T-helper 9 cell (primary cell): ENCODE measurements at regions not wholly inside any gene's neighbourhood (a gene's known extent, or its start where the extent isn't known, plus 50 kb on each side); places are given as distances from the start of the nearest gene placed in this dataset.
"Not testable (repeated sequence)": the region's sequence is repeated elsewhere in the genome, so short reads cannot be mapped to it uniquely, and the experiment has no call there.

Experiments
- DNase-seq: peaks from one replicate; pipeline ENCODE4 v3.0.0-alpha.2; 2020

GRCh38 chr10:124210263-124210662 is 116.9 kb upstream of the CHST15 start:
- no peak for DNase-seq

GRCh38 chr10:124207391-124207790 is 114.0 kb upstream of the CHST15 start:
- no peak for DNase-seq

- DNase-seq = no peak
These were observed 113.2 kb upstream of the CHST15 start for GRCh38 chr10:124206616-124207015.

GRCh38 chr10:124205432-124205831 is 112.0 kb upstream of the CHST15 start:
- DNase-seq = no peak

- no peak for DNase-seq
These were observed 111.3 kb upstream of the CHST15 start for GRCh38 chr10:124204726-124205125.

GRCh38 chr10:124200011-124200410 is 106.6 kb upstream of the CHST15 start:
- DNase-seq = no peak

- DNase-seq = no peak
These were observed 105.5 kb upstream of the CHST15 start for GRCh38 chr10:124198871-124199270.

GRCh38 chr10:124198125-124198501 is 104.7 kb upstream of the CHST15 start:
- no peak for DNase-seq

- DNase-seq = no peak
These were observed 104.2 kb upstream of the CHST15 start for GRCh38 chr10:124197371-124198124.

GRCh38 chr10:124196659-124197058 is 103.3 kb upstream of the CHST15 start:
- DNase-seq = no peak

- no peak for DNase-seq
These were observed 100.9 kb upstream of the CHST15 start for GRCh38 chr10:124194199-124194824.

GRCh38 chr10:124193309-124193696 is 99.9 kb upstream of the CHST15 start:
- DNase-seq = no peak

GRCh38 chr10:124192664-124193308 is 99.4 kb upstream of the CHST15 start:
- DNase-seq = not testable (repeated sequence)

- DNase-seq = not testable (repeated sequence)
These were observed 97.1 kb upstream of the CHST15 start for GRCh38 chr10:124190476-124190875.

- DNase-seq = no peak
These were observed 93.6 kb upstream of the CHST15 start for GRCh38 chr10:124186956-124187355.

- no peak for DNase-seq
These were observed 91.7 kb upstream of the CHST15 start for GRCh38 chr10:124185084-124185483.

GRCh38 chr10:124184208-124184830 is 90.9 kb upstream of the CHST15 start:
- DNase-seq = no peak

- no peak for DNase-seq
These were observed 90.2 kb upstream of the CHST15 start for GRCh38 chr10:124183617-124184016.

GRCh38 chr10:124182088-124182541 is 88.7 kb upstream of the CHST15 start:
- no peak for DNase-seq

- no peak for DNase-seq
These were observed 88.3 kb upstream of the CHST15 start for GRCh38 chr10:124181656-124182055.

- DNase-seq = no peak
These were observed 87.7 kb upstream of the CHST15 start for GRCh38 chr10:124180947-124181549.

- DNase-seq = no peak
These were observed 86.8 kb upstream of the CHST15 start for GRCh38 chr10:124180044-124180745.
